C4-2B (cell line): ENCODE measurements at regions not wholly inside any gene's neighbourhood (a gene's known extent, or its start where the extent isn't known, plus 50 kb on each side); places are given as distances from the start of the nearest gene placed in this dataset.

Source experiments
- ZFX ChIP-seq: fragments of 450-650 bp; IDR thresholded peaks from 2 replicates; pipeline ENCODE4 v1.6.1; 2017
- TF ChIP-seq, protein P1 (sequence below): fragments of 450-650 bp; conservative IDR thresholded peaks from 2 replicates; pipeline ENCODE4 v1.5.1; 2017; ENCODE audit warnings: mild to moderate bottlenecking

GRCh38 chr2:12076810-12077209 lies 330.4 kb downstream of the LPIN1 start:
- TF ChIP-seq, protein P1, sequence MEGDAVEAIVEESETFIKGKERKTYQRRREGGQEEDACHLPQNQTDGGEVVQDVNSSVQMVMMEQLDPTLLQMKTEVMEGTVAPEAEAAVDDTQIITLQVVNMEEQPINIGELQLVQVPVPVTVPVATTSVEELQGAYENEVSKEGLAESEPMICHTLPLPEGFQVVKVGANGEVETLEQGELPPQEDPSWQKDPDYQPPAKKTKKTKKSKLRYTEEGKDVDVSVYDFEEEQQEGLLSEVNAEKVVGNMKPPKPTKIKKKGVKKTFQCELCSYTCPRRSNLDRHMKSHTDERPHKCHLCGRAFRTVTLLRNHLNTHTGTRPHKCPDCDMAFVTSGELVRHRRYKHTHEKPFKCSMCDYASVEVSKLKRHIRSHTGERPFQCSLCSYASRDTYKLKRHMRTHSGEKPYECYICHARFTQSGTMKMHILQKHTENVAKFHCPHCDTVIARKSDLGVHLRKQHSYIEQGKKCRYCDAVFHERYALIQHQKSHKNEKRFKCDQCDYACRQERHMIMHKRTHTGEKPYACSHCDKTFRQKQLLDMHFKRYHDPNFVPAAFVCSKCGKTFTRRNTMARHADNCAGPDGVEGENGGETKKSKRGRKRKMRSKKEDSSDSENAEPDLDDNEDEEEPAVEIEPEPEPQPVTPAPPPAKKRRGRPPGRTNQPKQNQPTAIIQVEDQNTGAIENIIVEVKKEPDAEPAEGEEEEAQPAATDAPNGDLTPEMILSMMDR, result no peak
- TF ChIP-seq ZFX, result no peak
